ENCODE measurements at regions not wholly inside any gene's neighbourhood (a gene's known extent, or its start where the extent isn't known, plus 50 kb on each side); places are given as distances from the start of the nearest gene placed in this dataset.

GRCh38 chr11:95514416-95515110, 275.0 kb downstream of the FAM76B start:
- no peak for TF ChIP-seq CTCF (IDR thresholded peaks at IDR 0.05)
- no peak for TF ChIP-seq EZH2 (IDR thresholded peaks at IDR 0.05; ENCODE audit: borderline replicate concordance, insufficient read depth, low read depth, low read length, poor library complexity, severe bottlenecking)

Measured in B cell (primary cell).